ENCODE measurements at regions not wholly inside any gene's neighbourhood (a gene's known extent, or its start where the extent isn't known, plus 50 kb on each side); places are given as distances from the start of the nearest gene placed in this dataset.

GRCh38 chr21:43274022-43274945 lies 105.5 kb downstream of the CRYAA start:
- TF ChIP-seq, protein P1, sequence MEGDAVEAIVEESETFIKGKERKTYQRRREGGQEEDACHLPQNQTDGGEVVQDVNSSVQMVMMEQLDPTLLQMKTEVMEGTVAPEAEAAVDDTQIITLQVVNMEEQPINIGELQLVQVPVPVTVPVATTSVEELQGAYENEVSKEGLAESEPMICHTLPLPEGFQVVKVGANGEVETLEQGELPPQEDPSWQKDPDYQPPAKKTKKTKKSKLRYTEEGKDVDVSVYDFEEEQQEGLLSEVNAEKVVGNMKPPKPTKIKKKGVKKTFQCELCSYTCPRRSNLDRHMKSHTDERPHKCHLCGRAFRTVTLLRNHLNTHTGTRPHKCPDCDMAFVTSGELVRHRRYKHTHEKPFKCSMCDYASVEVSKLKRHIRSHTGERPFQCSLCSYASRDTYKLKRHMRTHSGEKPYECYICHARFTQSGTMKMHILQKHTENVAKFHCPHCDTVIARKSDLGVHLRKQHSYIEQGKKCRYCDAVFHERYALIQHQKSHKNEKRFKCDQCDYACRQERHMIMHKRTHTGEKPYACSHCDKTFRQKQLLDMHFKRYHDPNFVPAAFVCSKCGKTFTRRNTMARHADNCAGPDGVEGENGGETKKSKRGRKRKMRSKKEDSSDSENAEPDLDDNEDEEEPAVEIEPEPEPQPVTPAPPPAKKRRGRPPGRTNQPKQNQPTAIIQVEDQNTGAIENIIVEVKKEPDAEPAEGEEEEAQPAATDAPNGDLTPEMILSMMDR (conservative IDR thresholded peaks at IDR 0.05; ENCODE audit: low read depth, low read length), result no peak
- no peak for TF ChIP-seq EZH2phosphoT487 (IDR thresholded peaks at IDR 0.05; ENCODE audit: borderline replicate concordance, low read length)
